CD4-positive, CD25-positive, alpha-beta regulatory T cell (primary cell): ENCODE measurements at regions not wholly inside any gene's neighbourhood (a gene's known extent, or its start where the extent isn't known, plus 50 kb on each side); places are given as distances from the start of the nearest gene placed in this dataset.
A peak's percentile ranks its signal among the peaks of the same experiment; 100 is the strongest.

Experiments
- ATAC-seq, 2 donors: fragments of 150-1000 bp; cut with Tn5 transposase; one replicate each; pipeline ENCODE4 v1.10.0; 2021; ENCODE audit warnings: low read depth in 2 of 2, moderate number of reproducible peaks in 2 of 2, moderate library complexity in 1 of 2
- DNase-seq, 3 donors: peaks; one replicate each; pipeline versions ENCODE4 v3.0.0 to v3.0.0-alpha.2; 2012 to 2022; ENCODE audit warnings: mixed read lengths in 1 of 3
- H3K27ac ChIP-seq: one replicate; pipeline ENCODE4 v1.7.0; 2013; ENCODE audit warnings: mild to moderate bottlenecking, low read length; ENCODE audit not compliant: insufficient read depth, poor library complexity, severe bottlenecking
- H3K27me3 ChIP-seq: one replicate; pipeline ENCODE4 v1.7.0; 2013; ENCODE audit warnings: low read length; ENCODE audit not compliant: control insufficient read depth, insufficient read depth
- H3K36me3 ChIP-seq: one replicate; pipeline ENCODE4 v1.7.0; 2013; ENCODE audit warnings: mild to moderate bottlenecking, low read length, moderate library complexity; ENCODE audit not compliant: control insufficient read depth, insufficient read depth
- H3K4me1 ChIP-seq: 2 replicates; pipeline ENCODE4 v1.7.0; 2013; ENCODE audit warnings: mild to moderate bottlenecking, low read length; ENCODE audit not compliant: insufficient read depth, control insufficient read depth, poor library complexity, severe bottlenecking
- H3K4me3 ChIP-seq: one replicate; pipeline ENCODE4 v1.7.0; 2013; ENCODE audit warnings: low read depth, mild to moderate bottlenecking, low read length, moderate library complexity
- H3K9me3 ChIP-seq, 2 experiments: 1 replicate in 1 of 2; 2 replicates in 1 of 2; pipeline ENCODE4 v1.7.0; 2013; ENCODE audit warnings: low read length in 2 of 2, mild to moderate bottlenecking in 1 of 2, moderate library complexity in 1 of 2; ENCODE audit not compliant: control insufficient read depth in 2 of 2
- H3K27ac Mint-ChIP-seq, 3 donors: one replicate each; pipeline ENCODE4 v1.8.0; 2020 to 2022; ENCODE audit warnings: mild to moderate bottlenecking in 3 of 3, mixed read lengths in 3 of 3, moderate library complexity in 2 of 3
- H3K27me3 Mint-ChIP-seq: one replicate; pipeline ENCODE4 v1.8.0; 2022; ENCODE audit warnings: mild to moderate bottlenecking, mixed read lengths
- H3K36me3 Mint-ChIP-seq: one replicate; pipeline ENCODE4 v1.8.0; 2020; ENCODE audit warnings: mixed read lengths
- H3K4me1 Mint-ChIP-seq, 4 donors: one replicate each; pipeline ENCODE4 v1.8.0; 2020 to 2022; ENCODE audit warnings: mixed read lengths in 4 of 4, mild to moderate bottlenecking in 1 of 4
- H3K4me3 Mint-ChIP-seq, 4 donors: one replicate each; pipeline ENCODE4 v1.8.0; 2020 to 2022; ENCODE audit warnings: mild to moderate bottlenecking in 4 of 4, mixed read lengths in 4 of 4, moderate library complexity in 3 of 4
- H3K9me3 Mint-ChIP-seq, 7 donors: one replicate each; pipeline ENCODE4 v1.8.0; 2020 to 2022; ENCODE audit warnings: mixed read lengths in 7 of 7, mild to moderate bottlenecking in 3 of 7, moderate library complexity in 2 of 7

GRCh38 chr5:97600486-97600885, 417.4 kb upstream of the RIOK2 start:
- no peaks in the 10 kb centered on the region for H3K36me3 ChIP-seq
- DNase-seq = no peak
- Mint-ChIP-seq H3K4me3 (no peak overlapping the region), H3K27ac (no peak overlapping the region), H3K4me1 (no peaks in the 10 kb centered on the region), H3K9me3 (peaks cover 7 to 38% (median 9%) of the 10 kb centered on the region in 7 donors), H3K27me3 (peaks cover 4% of the 10 kb centered on the region), H3K36me3 (no peaks in the 10 kb centered on the region)
- no peak overlapping the region for H3K4me3 ChIP-seq
- peaks cover 2 to 16% of the 10 kb centered on the region in 2 experiments for H3K9me3 ChIP-seq
- no peaks in the 10 kb centered on the region for H3K27me3 ChIP-seq
- ATAC-seq = no peak
- no peaks in the 10 kb centered on the region for H3K4me1 ChIP-seq
- no peak overlapping the region for H3K27ac ChIP-seq

GRCh38 chr5:97601651-97602050, 418.6 kb upstream of the RIOK2 start:
- peaks cover 4 to 27% (median 9%) of the 10 kb centered on the region in 7 donors for H3K9me3 Mint-ChIP-seq
- no peaks in the 10 kb centered on the region for H3K4me1 Mint-ChIP-seq
- H3K4me3 ChIP-seq = no peak overlapping the region
- H3K27me3 ChIP-seq = no peaks in the 10 kb centered on the region
- no peaks in the 10 kb centered on the region for H3K36me3 ChIP-seq
- H3K27ac ChIP-seq = no peak overlapping the region
- H3K27me3 Mint-ChIP-seq = peaks cover 4% of the 10 kb centered on the region
- ATAC-seq (no peak), DNase-seq (no peak)
- peaks cover 2 to 16% of the 10 kb centered on the region in 2 experiments for H3K9me3 ChIP-seq
- no peaks in the 10 kb centered on the region for H3K36me3 Mint-ChIP-seq
- H3K4me1 ChIP-seq = no peaks in the 10 kb centered on the region
- no peak overlapping the region for H3K27ac Mint-ChIP-seq
- H3K4me3 Mint-ChIP-seq = no peak overlapping the region

GRCh38 chr5:97606531-97606930, 423.5 kb upstream of the RIOK2 start:
- Histone ChIP-seq H3K27me3 (no peaks in the 10 kb centered on the region), H3K36me3 (no peaks in the 10 kb centered on the region), H3K27ac (no peak overlapping the region), H3K4me3 (no peak overlapping the region), H3K9me3 (no peaks in the 10 kb centered on the region), H3K4me1 (no peaks in the 10 kb centered on the region)
- no peaks in the 10 kb centered on the region for H3K36me3 Mint-ChIP-seq
- no peaks in the 10 kb centered on the region for H3K4me1 Mint-ChIP-seq
- H3K9me3 Mint-ChIP-seq = peaks cover 2 to 7% (median 3%) of the 10 kb centered on the region in 7 donors
- peaks cover 4% of the 10 kb centered on the region for H3K27me3 Mint-ChIP-seq
- DNase-seq = no peak
- no peak overlapping the region for H3K27ac Mint-ChIP-seq
- H3K4me3 Mint-ChIP-seq = no peak overlapping the region
- no peak for ATAC-seq

GRCh38 chr5:97608501-97608900, 425.5 kb upstream of the RIOK2 start:
- Histone ChIP-seq H3K9me3 (no peaks in the 10 kb centered on the region), H3K36me3 (no peaks in the 10 kb centered on the region), H3K27ac (no peak overlapping the region), H3K27me3 (no peaks in the 10 kb centered on the region), H3K4me1 (no peaks in the 10 kb centered on the region), H3K4me3 (no peak overlapping the region)
- H3K9me3 Mint-ChIP-seq = peaks cover 0 to 7% (median 3%) of the 10 kb centered on the region in 7 donors
- H3K4me3 Mint-ChIP-seq = no peak overlapping the region
- H3K36me3 Mint-ChIP-seq = no peaks in the 10 kb centered on the region
- H3K4me1 Mint-ChIP-seq = no peaks in the 10 kb centered on the region
- H3K27ac Mint-ChIP-seq = no peak overlapping the region
- peaks cover 4% of the 10 kb centered on the region for H3K27me3 Mint-ChIP-seq
- no peak for ATAC-seq
- DNase-seq = no peak

- Histone ChIP-seq H3K4me1 (no peaks in the 10 kb centered on the region), H3K9me3 (no peaks in the 10 kb centered on the region), H3K27me3 (no peaks in the 10 kb centered on the region), H3K4me3 (no peak overlapping the region), H3K27ac (no peak overlapping the region), H3K36me3 (no peaks in the 10 kb centered on the region)
- Mint-ChIP-seq H3K4me3 (no peak overlapping the region), H3K9me3 (peaks cover 0 to 7% (median 0%) of the 10 kb centered on the region in 7 donors), H3K4me1 (no peaks in the 10 kb centered on the region), H3K36me3 (no peaks in the 10 kb centered on the region), H3K27me3 (no peaks in the 10 kb centered on the region), H3K27ac (no peak overlapping the region)
- no peak for DNase-seq
- ATAC-seq = no peak
These were observed 435.7 kb upstream of the RIOK2 start for GRCh38 chr5:97618721-97619120.

GRCh38 chr5:97623441-97623840, 440.4 kb upstream of the RIOK2 start:
- peaks cover 0 to 7% (median 0%) of the 10 kb centered on the region in 7 donors for H3K9me3 Mint-ChIP-seq
- no peak overlapping the region for H3K27ac Mint-ChIP-seq
- H3K4me3 ChIP-seq = no peak overlapping the region
- no peaks in the 10 kb centered on the region for H3K27me3 ChIP-seq
- H3K4me1 ChIP-seq = no peaks in the 10 kb centered on the region
- H3K9me3 ChIP-seq = no peaks in the 10 kb centered on the region
- H3K27ac ChIP-seq = no peak overlapping the region
- ATAC-seq (no peak), DNase-seq (no peak)
- no peaks in the 10 kb centered on the region for H3K27me3 Mint-ChIP-seq
- no peaks in the 10 kb centered on the region for H3K36me3 Mint-ChIP-seq
- H3K36me3 ChIP-seq = no peaks in the 10 kb centered on the region
- no peak overlapping the region for H3K4me3 Mint-ChIP-seq
- no peaks in the 10 kb centered on the region for H3K4me1 Mint-ChIP-seq

GRCh38 chr5:97624886-97625285, 441.8 kb upstream of the RIOK2 start:
- H3K27me3 ChIP-seq = no peaks in the 10 kb centered on the region
- Mint-ChIP-seq H3K27ac (no peak overlapping the region), H3K4me3 (no peak overlapping the region), H3K27me3 (no peaks in the 10 kb centered on the region), H3K9me3 (peaks cover 0 to 7% (median 0%) of the 10 kb centered on the region in 7 donors), H3K4me1 (no peaks in the 10 kb centered on the region), H3K36me3 (no peaks in the 10 kb centered on the region)
- no peaks in the 10 kb centered on the region for H3K9me3 ChIP-seq
- H3K27ac ChIP-seq = no peak overlapping the region
- ATAC-seq (no peak), DNase-seq (no peak)
- no peaks in the 10 kb centered on the region for H3K4me1 ChIP-seq
- no peak overlapping the region for H3K4me3 ChIP-seq
- H3K36me3 ChIP-seq = no peaks in the 10 kb centered on the region

GRCh38 chr5:97627272-97627671, 444.2 kb upstream of the RIOK2 start:
- peaks cover 0 to 5% (median 0%) of the 10 kb centered on the region in 7 donors for H3K9me3 Mint-ChIP-seq
- Histone ChIP-seq H3K27me3 (no peaks in the 10 kb centered on the region), H3K36me3 (no peaks in the 10 kb centered on the region), H3K4me1 (no peaks in the 10 kb centered on the region), H3K27ac (no peak overlapping the region), H3K9me3 (no peaks in the 10 kb centered on the region), H3K4me3 (no peak overlapping the region)
- ATAC-seq (no peak), DNase-seq (no peak)
- no peaks in the 10 kb centered on the region for H3K36me3 Mint-ChIP-seq
- H3K27ac Mint-ChIP-seq = peak overlapping the region in 2 of 3 donors; percentile 29 to 42
- H3K27me3 Mint-ChIP-seq = no peaks in the 10 kb centered on the region
- no peak overlapping the region for H3K4me3 Mint-ChIP-seq
- no peaks in the 10 kb centered on the region for H3K4me1 Mint-ChIP-seq
